Forelimb muscle (tissue), 1 donor: ENCODE measurements at regions not wholly inside any gene's neighbourhood (a gene's known extent, or its start where the extent isn't known, plus 50 kb on each side); places are given as distances from the start of the nearest gene placed in this dataset.

Experiments
- DNase-seq: peaks from one replicate; pipeline ENCODE4 v3.0.0-alpha.2; 2013; ENCODE audit warnings: low read depth

GRCh38 chr10:78913219-78914059 is 155.3 kb upstream of the ZMIZ1 start:
- no peak for DNase-seq

- DNase-seq = no peak
Observed at GRCh38 chr10:78914060-78914378, 154.7 kb upstream of the ZMIZ1 start.

GRCh38 chr10:78914502-78915189 is 154.1 kb upstream of the ZMIZ1 start:
- no peak for DNase-seq

GRCh38 chr10:78915190-78915518 is 153.6 kb upstream of the ZMIZ1 start:
- no peak for DNase-seq

GRCh38 chr10:78916227-78916626 is 152.5 kb upstream of the ZMIZ1 start:
- no peak for DNase-seq

GRCh38 chr10:78919181-78919966 is 149.4 kb upstream of the ZMIZ1 start:
- no peak for DNase-seq

GRCh38 chr10:78920011-78920410 is 148.8 kb upstream of the ZMIZ1 start:
- no peak for DNase-seq

GRCh38 chr10:78921895-78922294 is 146.9 kb upstream of the ZMIZ1 start:
- no peak for DNase-seq

- no peak for DNase-seq
Observed at GRCh38 chr10:78923647-78924318, 145.0 kb upstream of the ZMIZ1 start.

- DNase-seq = no peak
Observed at GRCh38 chr10:78924319-78925003, 144.3 kb upstream of the ZMIZ1 start.

- no peak for DNase-seq
Observed at GRCh38 chr10:78925275-78925674, 143.5 kb upstream of the ZMIZ1 start.

- DNase-seq = no peak
Observed at GRCh38 chr10:78925800-78926319, 142.9 kb upstream of the ZMIZ1 start.

GRCh38 chr10:78927257-78927995 is 141.3 kb upstream of the ZMIZ1 start:
- no peak for DNase-seq

- DNase-seq = no peak
Observed at GRCh38 chr10:78928330-78928729, 140.4 kb upstream of the ZMIZ1 start.

GRCh38 chr10:78929541-78929940 is 139.2 kb upstream of the ZMIZ1 start:
- DNase-seq = no peak

GRCh38 chr10:78931321-78932053 is 137.3 kb upstream of the ZMIZ1 start:
- DNase-seq = no peak

- DNase-seq = no peak
Observed at GRCh38 chr10:78932054-78932386, 136.7 kb upstream of the ZMIZ1 start.

GRCh38 chr10:78932861-78933260 is 135.9 kb upstream of the ZMIZ1 start:
- no peak for DNase-seq

- no peak for DNase-seq
Observed at GRCh38 chr10:78933828-78934531, 134.8 kb upstream of the ZMIZ1 start.
